ENCODE measurements at regions not wholly inside any gene's neighbourhood (a gene's known extent, or its start where the extent isn't known, plus 50 kb on each side); places are given as distances from the start of the nearest gene placed in this dataset.

- Mint-ChIP-seq H3K27me3 (ENCODE audit: unreplicated experiment) (no peaks in the 10 kb centered on the region), H3K4me3 (ENCODE audit: unreplicated experiment) (no peak overlapping the region), H3K27ac (ENCODE audit: unreplicated experiment) (no peak overlapping the region), H3K4me1 (ENCODE audit: unreplicated experiment) (no peaks in the 10 kb centered on the region), H3K36me3 (ENCODE audit: unreplicated experiment) (no peaks in the 10 kb centered on the region), H3K9me3 (ENCODE audit: unreplicated experiment) (no peaks in the 10 kb centered on the region)
- no peak for TF ChIP-seq CTCF (IDR thresholded peaks at IDR 0.05)
- DNase-seq (ENCODE audit: extremely low spot score, unreplicated experiment) = no peak
These were observed 269.5 kb downstream of the LNPK start for GRCh38 chr2:175732531-175732930.

GRCh38 chr2:175730050-175730449 lies 272.0 kb downstream of the LNPK start:
- DNase-seq (ENCODE audit: extremely low spot score, unreplicated experiment) = no peak
- no peak for TF ChIP-seq CTCF (IDR thresholded peaks at IDR 0.05)
- H3K9me3 Mint-ChIP-seq (ENCODE audit: unreplicated experiment) = no peaks in the 10 kb centered on the region
- H3K4me1 Mint-ChIP-seq (ENCODE audit: unreplicated experiment) = peaks cover 6% of the 10 kb centered on the region
- H3K27ac Mint-ChIP-seq (ENCODE audit: unreplicated experiment) = no peak overlapping the region
- H3K4me3 Mint-ChIP-seq (ENCODE audit: unreplicated experiment) = no peak overlapping the region
- no peaks in the 10 kb centered on the region for H3K36me3 Mint-ChIP-seq (ENCODE audit: unreplicated experiment)
- no peaks in the 10 kb centered on the region for H3K27me3 Mint-ChIP-seq (ENCODE audit: unreplicated experiment)

- no peak overlapping the region for H3K27ac Mint-ChIP-seq (ENCODE audit: unreplicated experiment)
- TF ChIP-seq CTCF (IDR thresholded peaks at IDR 0.05) = no peak
- peaks cover 6% of the 10 kb centered on the region for H3K9me3 Mint-ChIP-seq (ENCODE audit: unreplicated experiment)
- H3K4me1 Mint-ChIP-seq (ENCODE audit: unreplicated experiment) = peaks cover 6% of the 10 kb centered on the region
- no peak overlapping the region for H3K4me3 Mint-ChIP-seq (ENCODE audit: unreplicated experiment)
- no peaks in the 10 kb centered on the region for H3K36me3 Mint-ChIP-seq (ENCODE audit: unreplicated experiment)
- no peak for DNase-seq (ENCODE audit: extremely low spot score, unreplicated experiment)
- H3K27me3 Mint-ChIP-seq (ENCODE audit: unreplicated experiment) = no peaks in the 10 kb centered on the region
These were observed 272.9 kb downstream of the LNPK start for GRCh38 chr2:175729049-175729706.

- Mint-ChIP-seq H3K4me3 (ENCODE audit: unreplicated experiment) (no peak overlapping the region), H3K36me3 (ENCODE audit: unreplicated experiment) (no peaks in the 10 kb centered on the region), H3K27ac (ENCODE audit: unreplicated experiment) (no peak overlapping the region), H3K4me1 (ENCODE audit: unreplicated experiment) (peaks cover 6% of the 10 kb centered on the region), H3K27me3 (ENCODE audit: unreplicated experiment) (no peaks in the 10 kb centered on the region), H3K9me3 (ENCODE audit: unreplicated experiment) (peaks cover 14% of the 10 kb centered on the region)
- TF ChIP-seq CTCF (IDR thresholded peaks at IDR 0.05) = no peak
- DNase-seq (ENCODE audit: extremely low spot score, unreplicated experiment) = no peak
These were observed 274.0 kb downstream of the LNPK start for GRCh38 chr2:175728032-175728431.

GRCh38 chr2:175726223-175726622 lies 275.8 kb downstream of the LNPK start:
- Mint-ChIP-seq H3K36me3 (ENCODE audit: unreplicated experiment) (no peaks in the 10 kb centered on the region), H3K4me1 (ENCODE audit: unreplicated experiment) (peaks cover 6% of the 10 kb centered on the region), H3K27me3 (ENCODE audit: unreplicated experiment) (no peaks in the 10 kb centered on the region), H3K9me3 (ENCODE audit: unreplicated experiment) (peaks cover 20% of the 10 kb centered on the region), H3K27ac (ENCODE audit: unreplicated experiment) (no peak overlapping the region), H3K4me3 (ENCODE audit: unreplicated experiment) (no peak overlapping the region)
- no peak for DNase-seq (ENCODE audit: extremely low spot score, unreplicated experiment)
- TF ChIP-seq CTCF (IDR thresholded peaks at IDR 0.05) = no peak

Measured in osteocyte (in vitro differentiated cells).